PFSK-1 (cell line): ENCODE measurements at regions not wholly inside any gene's neighbourhood (a gene's known extent, or its start where the extent isn't known, plus 50 kb on each side); places are given as distances from the start of the nearest gene placed in this dataset.

Source experiments
- POLR2AphosphoS5 ChIP-seq: IDR thresholded peaks from 2 replicates; pipeline ENCODE4 v1.6.1; 2012; ENCODE audit warnings: low read depth, mild to moderate bottlenecking, control low read depth, low read length, moderate library complexity
- SIN3A ChIP-seq: IDR thresholded peaks from 2 replicates; pipeline ENCODE4 v1.6.1; 2012; ENCODE audit warnings: mild to moderate bottlenecking, low read length, moderate library complexity, borderline replicate concordance; ENCODE audit not compliant: insufficient read depth

GRCh38 chr13:74409551-74409950 lies 275.3 kb upstream of the KLF12 start:
- TF ChIP-seq POLR2AphosphoS5 (no peak), SIN3A (no peak)
